K562 (cell line): ENCODE measurements at regions not wholly inside any gene's neighbourhood (a gene's known extent, or its start where the extent isn't known, plus 50 kb on each side); places are given as distances from the start of the nearest gene placed in this dataset.

Experiments used
- ATAC-seq: fragments of 200-7000 bp; cut with Tn5 transposase; 3 replicates; pipeline ENCODE4 v1.9.1; 2020; ENCODE audit warnings: moderate library complexity
- BruUV-seq: library from RNA; stranded (reverse); fragments of 400-500 nt; replicated peaks from 2 replicates; lab custom pipeline; 2021; lab: Mats Ljungman, UMichigan
- CTCF ChIA-PET: fragments of 300-600 bp; formaldehyde crosslinking; extraction: SDS; loops from one replicate; lab custom pipeline; 2021; ENCODE audit warnings: low intra/inter-chr PET ratio; lab: Yijun Ruan, JAX
- POLR2A ChIA-PET: fragments of 300-600, 350-650 bp; sonication (Branson Sonifier 250); formaldehyde crosslinking; extraction: SDS; loops from one replicate; lab custom pipeline; 2021; ENCODE audit warnings: antibody characterized with exemption, inconsistent platforms; lab: Yijun Ruan, JAX
- DNase-seq, 4 experiments: peaks; one replicate each; pipeline versions ENCODE4 v3.0.0 to v3.0.0-alpha.2; 2011 to 2018; ENCODE audit warnings: low spot score in 3 of 4, mixed read lengths in 3 of 4; ENCODE audit errors: extremely low read depth in 1 of 4
- FAIRE-seq: peaks from 2 replicates; lab custom pipeline; 2011; peaks lifted over from hg19 to GRCh38; lab: Jason Lieb, UNC
- H2AFZ ChIP-seq: 2 replicates; pipeline ENCODE4 v1.6.0; 2011; ENCODE audit warnings: low read depth, low read length, control low read depth, inconsistent platforms
- H3K27ac ChIP-seq: fragments of 200-600 bp; 3 replicates; pipeline ENCODE4 v1.8.0; 2011; ENCODE audit warnings: low read depth, mild to moderate bottlenecking, control low read depth, inconsistent platforms, low read length, moderate library complexity, mixed read lengths; ENCODE audit errors: extremely low read depth
- H3K27me3 ChIP-seq, 2 experiments: fragments of 300-600 bp in 1 of 2; 2 replicates in 1 of 2; 3 replicates in 1 of 2; pipeline versions ENCODE4 v1.6.0 to v1.8.0; 2011; ENCODE audit warnings: inconsistent platforms in 2 of 2, low read length in 2 of 2, mild to moderate bottlenecking in 1 of 2, mixed read lengths in 1 of 2, moderate library complexity in 1 of 2; ENCODE audit not compliant: control insufficient read depth in 2 of 2, insufficient read depth in 2 of 2
- H3K36me3 ChIP-seq: fragments of 300-600 bp; 3 replicates; pipeline ENCODE4 v1.8.0; 2011; ENCODE audit warnings: mild to moderate bottlenecking, low read length, inconsistent platforms; ENCODE audit not compliant: control insufficient read depth, insufficient read depth
- H3K4me1 ChIP-seq, 2 experiments: fragments of 200-600 bp in 1 of 2; replicated peaks in 1 of 2; 2 replicates in 1 of 2; 3 replicates in 1 of 2; pipeline versions ENCODE4 v1.5.1 to v1.8.0; 2011; ENCODE audit warnings: inconsistent platforms in 2 of 2, low read length in 2 of 2, mild to moderate bottlenecking in 1 of 2, mixed read lengths in 1 of 2, moderate library complexity in 1 of 2; ENCODE audit not compliant: control insufficient read depth in 2 of 2, insufficient read depth in 2 of 2
- H3K4me2 ChIP-seq: 2 replicates; pipeline ENCODE4 v1.6.1; 2011; ENCODE audit warnings: low read length, control low read depth, inconsistent platforms, mixed read lengths; ENCODE audit not compliant: insufficient read depth
- H3K4me3 ChIP-seq: fragments of 200-600 bp; sonication (generic), shearing (Covaris generic); 2 replicates; pipeline ENCODE4 v1.5.1; 2016; ENCODE audit warnings: control low read depth, inconsistent platforms
- H3K79me2 ChIP-seq: fragments of 200-600 bp; 3 replicates; pipeline ENCODE4 v1.8.0; 2011; ENCODE audit warnings: low read length, inconsistent platforms; ENCODE audit not compliant: control insufficient read depth, insufficient read depth
- H3K9ac ChIP-seq, 2 experiments: 2 replicates each; pipeline versions ENCODE4 v1.6.0 to v1.6.1; 2011; ENCODE audit warnings: low read depth in 2 of 2, low read length in 2 of 2, control low read depth in 1 of 2, inconsistent platforms in 1 of 2, mild to moderate bottlenecking in 1 of 2, mixed read lengths in 1 of 2; ENCODE audit not compliant: insufficient read depth in 1 of 2
- H3K9me1 ChIP-seq: one replicate; pipeline ENCODE4 v1.6.0; 2011; ENCODE audit warnings: inconsistent platforms, mild to moderate bottlenecking, low read length, moderate library complexity; ENCODE audit not compliant: control insufficient read depth, insufficient read depth
- H3K9me3 ChIP-seq: replicated peaks from 2 replicates; pipeline ENCODE4 v1.5.1; 2011; ENCODE audit warnings: low read depth, low read length, inconsistent platforms; ENCODE audit not compliant: control insufficient read depth, insufficient read depth
- H4K20me1 ChIP-seq: replicated peaks from 2 replicates; pipeline ENCODE4 v1.6.1; 2011; ENCODE audit warnings: low read length, inconsistent platforms, mixed read lengths; ENCODE audit not compliant: control insufficient read depth, insufficient read depth
- CBX2 ChIP-seq: fragments of 200-600 bp; sonication (generic); IDR thresholded peaks from one replicate; pipeline ENCODE4 v1.6.1; 2012; ENCODE audit warnings: mild to moderate bottlenecking, low read length, inconsistent platforms; ENCODE audit not compliant: insufficient read depth, poor library complexity, severe bottlenecking
- GABPA ChIP-seq: fragments of 200-800 bp; sonication (Bioruptor generic); conservative IDR thresholded peaks from 2 replicates; pipeline ENCODE4 v1.6.1; 2016; ENCODE audit warnings: low read depth, missing genetic modification characterization, missing compliant biosample characterization
- KHSRP ChIP-seq: fragments of 450-650 bp; IDR thresholded peaks from 2 replicates; pipeline ENCODE4 v1.6.1; 2017
- SMARCA4 ChIP-seq: fragments of 450-650 bp; IDR thresholded peaks from 2 replicates; pipeline ENCODE4 v1.6.1; 2016
- STAT5B ChIP-seq: fragments of 250-450 bp; sonication (Bioruptor Pico); IDR thresholded peaks from 2 replicates; pipeline ENCODE4 v1.8.0; 2021; ENCODE audit warnings: mild to moderate bottlenecking, inconsistent platforms
- ZNF431 ChIP-seq: sonication (generic); formaldehyde crosslinking; IDR thresholded peaks from 2 replicates; pipeline ENCODE4 v1.8.0; 2022; ENCODE audit warnings: mild to moderate bottlenecking, missing genetic modification reagents
- ZNF518B ChIP-seq: fragments of 250-450 bp; sonication (Bioruptor Pico); IDR thresholded peaks from 2 replicates; pipeline ENCODE4 v1.5.0; 2021; ENCODE audit warnings: mild to moderate bottlenecking, moderate library complexity
- WGBS: fragments of 100-300 bp; shearing (Covaris generic); methylation state at CpG from one replicate; pipeline ENCODE4 v1.1.6; 2016; ENCODE audit warnings: low coverage, mixed read lengths; ENCODE audit not compliant: insufficient coverage; ENCODE audit errors: missing lambda C conversion rate; 5-methylcytosine and 5-hydroxymethylcytosine counted together
- in situ Hi-C: fragments of 300-500 bp; cut with MboI; formaldehyde crosslinking; loops from 4 replicates; pipeline ENCODE4 v1.15.0; 2018; ENCODE audit warnings: inconsistent platforms, mixed read lengths
- intact Hi-C: fragments of 100-400 bp; cut with micrococcal nuclease; formaldehyde crosslinking; loops from 2 replicates; pipeline ENCODE4 v1.14.2; 2022

DNA sequence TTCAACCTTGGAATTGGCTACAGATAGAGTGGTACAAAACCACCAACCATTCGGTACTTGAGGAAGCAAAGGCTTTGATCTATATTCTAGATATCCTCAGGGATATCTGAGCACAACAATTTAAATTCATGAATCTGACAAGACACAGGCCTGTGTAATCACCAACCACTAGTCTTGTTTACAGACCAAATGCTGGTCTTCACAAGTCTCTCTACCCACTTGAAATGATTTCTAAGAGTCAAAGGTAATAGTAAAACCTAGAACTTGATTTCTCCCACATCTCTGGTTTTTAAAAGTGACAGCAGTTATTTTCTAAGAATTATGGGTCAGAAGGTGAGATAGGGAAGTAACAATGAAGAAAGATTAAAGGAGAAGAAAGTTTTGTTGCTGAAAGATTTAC lies 613.7 kb upstream of the ACVR2A start:
- TF ChIP-seq GABPA (tag) = no peak
- DNase-seq (no peak), ATAC-seq (no peak), FAIRE-seq (no peak)
- Histone ChIP-seq H3K4me3 (no peak overlapping the region), H3K9me1 (no peaks in the 10 kb centered on the region), H3K4me1 (no peaks in the 10 kb centered on the region), H3K9me3 (0 out of 2 replicates have a peak, but pooled peaks cover 2% of the 10 kb centered on the region), H3K36me3 (no peaks in the 10 kb centered on the region), H3K9ac (no peak overlapping the region), H3K4me2 (no peak overlapping the region), H3K79me2 (no peaks in the 10 kb centered on the region), H2AFZ (no peak overlapping the region), H3K27ac (no peak overlapping the region), H3K27me3 (no peaks in the 10 kb centered on the region), H4K20me1 (no peaks in the 10 kb centered on the region)
- in situ Hi-C loops (no loop called here), intact Hi-C loops (no loop called here)
- no TSS peak for BruUV-seq
- CTCF ChIA-PET = no interaction called here
- WGBS = 7% methylated on average over 1 of the region's 1 CpG
- POLR2A ChIA-PET = no interaction called here

- ChIA-PET CTCF (no interaction called here), POLR2A (no interaction called here)
- no peaks in the 10 kb centered on the region for H3K36me3 ChIP-seq
- intact Hi-C loops = no loop called here
- no peaks in the 10 kb centered on the region for H4K20me1 ChIP-seq
- H3K27me3 ChIP-seq = no peaks in the 10 kb centered on the region
- no peak overlapping the region for H2AFZ ChIP-seq
- no peak overlapping the region for H3K4me3 ChIP-seq
- H3K79me2 ChIP-seq = no peaks in the 10 kb centered on the region
- BruUV-seq = no TSS peak
- no peak overlapping the region for H3K9ac ChIP-seq
- H3K4me1 ChIP-seq = no peaks in the 10 kb centered on the region
- FAIRE-seq = no peak
- H3K9me3 ChIP-seq = 0 out of 2 replicates have a peak, but pooled peaks cover 2% of the 10 kb centered on the region
- DNase-seq = no peak
- H3K4me2 ChIP-seq = no peak overlapping the region
- WGBS = 4% methylated on average over 2 of the region's 2 CpGs
- H3K27ac ChIP-seq = no peak overlapping the region
- ATAC-seq = no peak
- in situ Hi-C loops = no loop called here
- H3K9me1 ChIP-seq = no peaks in the 10 kb centered on the region
- no peak for TF ChIP-seq ZNF431 (CRISPR knock-in tag)
- TF ChIP-seq SMARCA4 = no peak
- no peak for TF ChIP-seq STAT5B (CRISPR knock-in tag)
- no peak for TF ChIP-seq ZNF518B (CRISPR knock-in tag)
- TF ChIP-seq CBX2 = no peak
- TF ChIP-seq KHSRP = no peak
Measured at GRCh38 chr2:147227313-147227712, 617.5 kb upstream of the ACVR2A start.
